Nephron progenitor cell (in vitro differentiated cells): ENCODE measurements at regions not wholly inside any gene's neighbourhood (a gene's known extent, or its start where the extent isn't known, plus 50 kb on each side); places are given as distances from the start of the nearest gene placed in this dataset.

ENCODE experiments used
- DNase-seq: peaks from one replicate; pipeline ENCODE4 v3.0.0; 2021
- H3K27ac Mint-ChIP-seq: 2 replicates; pipeline ENCODE4 v1.8.0; 2021; ENCODE audit warnings: mild to moderate bottlenecking, moderate library complexity, mixed read lengths
- H3K27me3 Mint-ChIP-seq: 2 replicates; pipeline ENCODE4 v1.8.0; 2021; ENCODE audit warnings: mild to moderate bottlenecking, low read depth, mixed read lengths; ENCODE audit not compliant: poor library complexity
- H3K36me3 Mint-ChIP-seq: 2 replicates; pipeline ENCODE4 v1.8.0; 2021; ENCODE audit warnings: low read depth, mixed read lengths
- H3K4me1 Mint-ChIP-seq: 2 replicates; pipeline ENCODE4 v1.8.0; 2021; ENCODE audit warnings: mixed read lengths
- H3K4me3 Mint-ChIP-seq: 2 replicates; pipeline ENCODE4 v1.8.0; 2021; ENCODE audit warnings: mild to moderate bottlenecking, moderate library complexity, mixed read lengths
- H3K9me3 Mint-ChIP-seq: 2 replicates; pipeline ENCODE4 v1.8.0; 2021; ENCODE audit warnings: mild to moderate bottlenecking, moderate library complexity, mixed read lengths
- TF ChIP-seq, protein P1 (sequence below): fragments of 200-600 bp; sonication (generic); IDR thresholded peaks from 2 replicates; pipeline ENCODE4 v1.5.0; 2021; ENCODE audit warnings: antibody characterized with exemption

DNA sequence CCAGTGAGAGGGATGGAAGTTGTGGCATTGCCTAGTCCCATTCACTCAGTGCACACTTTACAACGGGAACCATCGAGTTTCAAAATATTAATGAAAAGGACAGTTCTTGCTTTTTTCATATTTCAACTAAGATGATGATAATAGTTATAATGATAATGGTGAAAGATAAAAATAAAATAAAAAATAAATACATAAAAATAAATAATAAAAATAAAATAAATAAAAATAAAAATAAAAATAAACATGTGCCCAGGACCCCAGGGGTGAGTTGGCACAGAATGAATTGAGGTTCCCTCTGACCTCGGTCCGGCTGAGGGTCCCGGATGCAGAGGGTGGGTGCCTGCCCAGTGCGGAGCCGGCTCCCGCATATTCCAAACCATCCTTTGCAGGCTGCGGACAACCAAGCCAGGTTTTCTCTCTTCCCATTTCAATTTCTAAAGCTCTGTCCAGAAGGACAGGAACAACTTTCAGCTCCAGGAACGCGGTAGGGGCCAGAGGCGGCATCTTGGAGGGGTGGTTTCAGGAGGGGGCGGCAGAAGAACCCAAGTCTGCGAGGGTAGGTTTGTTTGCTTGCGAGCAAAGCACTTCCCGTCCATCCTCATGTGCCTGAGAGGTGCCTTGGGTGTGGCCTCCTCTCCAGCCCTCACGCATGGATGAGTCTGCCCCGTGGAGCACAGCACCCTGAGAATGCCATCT lies 236.8 kb downstream of the DLL1 start:
- DNase-seq = no peak
- no peak overlapping the region for H3K27ac Mint-ChIP-seq
- H3K4me3 Mint-ChIP-seq = no peak overlapping the region
- TF ChIP-seq, protein P1, sequence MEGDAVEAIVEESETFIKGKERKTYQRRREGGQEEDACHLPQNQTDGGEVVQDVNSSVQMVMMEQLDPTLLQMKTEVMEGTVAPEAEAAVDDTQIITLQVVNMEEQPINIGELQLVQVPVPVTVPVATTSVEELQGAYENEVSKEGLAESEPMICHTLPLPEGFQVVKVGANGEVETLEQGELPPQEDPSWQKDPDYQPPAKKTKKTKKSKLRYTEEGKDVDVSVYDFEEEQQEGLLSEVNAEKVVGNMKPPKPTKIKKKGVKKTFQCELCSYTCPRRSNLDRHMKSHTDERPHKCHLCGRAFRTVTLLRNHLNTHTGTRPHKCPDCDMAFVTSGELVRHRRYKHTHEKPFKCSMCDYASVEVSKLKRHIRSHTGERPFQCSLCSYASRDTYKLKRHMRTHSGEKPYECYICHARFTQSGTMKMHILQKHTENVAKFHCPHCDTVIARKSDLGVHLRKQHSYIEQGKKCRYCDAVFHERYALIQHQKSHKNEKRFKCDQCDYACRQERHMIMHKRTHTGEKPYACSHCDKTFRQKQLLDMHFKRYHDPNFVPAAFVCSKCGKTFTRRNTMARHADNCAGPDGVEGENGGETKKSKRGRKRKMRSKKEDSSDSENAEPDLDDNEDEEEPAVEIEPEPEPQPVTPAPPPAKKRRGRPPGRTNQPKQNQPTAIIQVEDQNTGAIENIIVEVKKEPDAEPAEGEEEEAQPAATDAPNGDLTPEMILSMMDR = no peak
- peaks cover 16% of the 10 kb centered on the region for H3K9me3 Mint-ChIP-seq
- peaks cover 21% of the 10 kb centered on the region for H3K4me1 Mint-ChIP-seq
- no peaks in the 10 kb centered on the region for H3K36me3 Mint-ChIP-seq
- peaks cover 21% of the 10 kb centered on the region for H3K27me3 Mint-ChIP-seq

DNA sequence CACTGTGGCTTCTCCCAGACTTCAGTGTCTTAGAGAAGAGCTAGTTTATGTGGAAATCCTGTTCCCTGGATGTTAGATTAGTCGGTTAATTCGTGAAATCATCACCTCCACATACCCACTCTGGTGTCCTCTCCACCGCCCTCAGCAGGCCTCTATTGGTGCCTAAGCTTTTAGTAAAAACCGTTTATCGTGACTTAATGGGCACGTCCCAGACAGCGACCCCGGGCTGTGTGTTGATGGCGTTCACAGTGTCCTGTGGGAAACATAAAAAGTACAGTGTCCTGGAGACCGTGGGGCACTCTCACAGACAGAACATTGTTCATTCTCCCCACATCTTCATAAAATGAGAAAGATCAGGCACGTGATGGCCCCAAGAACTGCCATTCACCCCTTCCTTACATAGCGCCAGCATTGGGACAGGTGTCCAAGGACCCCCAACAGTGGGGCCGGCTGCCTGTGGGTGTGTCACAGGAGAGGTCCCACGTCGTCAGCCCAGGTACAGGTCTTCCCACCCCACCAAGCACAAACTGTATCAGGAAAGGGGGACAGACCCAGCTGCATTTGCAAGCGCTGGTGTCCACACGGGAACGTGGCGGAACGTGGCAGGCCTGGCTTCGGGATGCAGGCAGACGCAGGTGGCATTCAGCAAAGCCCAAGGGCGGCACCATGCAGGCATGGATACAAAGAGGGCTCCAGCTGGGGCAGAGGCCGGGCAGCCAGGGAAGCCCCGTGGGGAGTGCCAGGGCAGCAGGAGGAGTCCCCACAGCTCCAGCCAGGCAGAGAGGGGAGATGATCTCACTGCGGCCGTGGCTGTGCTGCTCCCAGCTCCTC lies 237.7 kb downstream of the DLL1 start:
- no peak for DNase-seq
- H3K27me3 Mint-ChIP-seq = peaks cover 16% of the 10 kb centered on the region
- peaks cover 16% of the 10 kb centered on the region for H3K9me3 Mint-ChIP-seq
- H3K27ac Mint-ChIP-seq = no peak overlapping the region
- H3K36me3 Mint-ChIP-seq = no peaks in the 10 kb centered on the region
- H3K4me1 Mint-ChIP-seq = peaks cover 25% of the 10 kb centered on the region
- no peak overlapping the region for H3K4me3 Mint-ChIP-seq
- TF ChIP-seq, protein P1 = no peak

DNA sequence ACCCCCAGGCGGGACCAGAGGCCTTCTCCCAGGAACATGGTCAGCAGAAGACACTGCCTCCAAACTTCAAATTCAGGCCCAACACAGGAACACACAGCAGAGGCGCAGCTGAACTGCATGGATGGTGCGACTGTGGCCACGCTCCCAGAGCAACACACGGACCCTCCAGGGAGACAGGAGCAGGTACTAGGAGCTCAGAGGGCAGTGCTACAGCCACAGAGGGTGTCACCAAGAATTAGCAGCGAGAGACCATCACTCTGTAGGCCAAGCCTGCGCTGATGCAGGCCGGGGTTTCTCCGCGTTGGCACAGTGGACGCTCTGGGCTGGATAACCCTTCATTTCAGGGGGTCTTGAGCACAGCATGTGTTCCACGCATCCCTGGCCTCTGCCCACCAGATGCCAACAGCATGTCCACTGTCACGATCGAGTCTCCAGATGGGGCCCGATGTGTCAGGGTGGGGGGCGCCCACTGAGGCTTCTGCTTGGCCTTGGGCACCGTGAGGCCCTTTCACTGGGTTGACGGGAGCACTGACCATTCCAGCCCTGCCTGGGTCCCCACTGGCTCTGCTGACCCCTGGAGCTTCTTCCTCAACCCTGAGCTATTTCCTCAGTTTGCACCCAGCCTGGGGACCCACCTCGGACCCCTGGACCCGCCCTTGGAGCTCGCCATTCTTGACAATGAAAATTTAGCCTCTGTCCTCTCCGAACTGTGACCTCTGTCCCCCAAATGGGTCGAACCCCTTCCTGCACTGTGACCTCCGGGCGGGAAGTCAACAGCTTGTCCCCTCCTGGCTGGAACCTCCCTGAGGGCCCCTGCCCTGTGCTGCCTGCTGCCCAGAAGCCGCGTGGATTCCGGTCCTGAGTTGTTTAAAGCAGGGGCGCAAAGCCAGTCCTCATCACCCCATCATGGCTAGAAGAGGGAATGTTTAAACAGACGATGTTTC lies 239.4 kb downstream of the DLL1 start:
- H3K9me3 Mint-ChIP-seq = peaks cover 16% of the 10 kb centered on the region
- TF ChIP-seq, protein P1 = no peak
- H3K4me1 Mint-ChIP-seq = peaks cover 25% of the 10 kb centered on the region
- peaks cover 8% of the 10 kb centered on the region for H3K27me3 Mint-ChIP-seq
- H3K4me3 Mint-ChIP-seq = no peak overlapping the region
- DNase-seq = no peak
- no peaks in the 10 kb centered on the region for H3K36me3 Mint-ChIP-seq
- H3K27ac Mint-ChIP-seq = no peak overlapping the region

DNA sequence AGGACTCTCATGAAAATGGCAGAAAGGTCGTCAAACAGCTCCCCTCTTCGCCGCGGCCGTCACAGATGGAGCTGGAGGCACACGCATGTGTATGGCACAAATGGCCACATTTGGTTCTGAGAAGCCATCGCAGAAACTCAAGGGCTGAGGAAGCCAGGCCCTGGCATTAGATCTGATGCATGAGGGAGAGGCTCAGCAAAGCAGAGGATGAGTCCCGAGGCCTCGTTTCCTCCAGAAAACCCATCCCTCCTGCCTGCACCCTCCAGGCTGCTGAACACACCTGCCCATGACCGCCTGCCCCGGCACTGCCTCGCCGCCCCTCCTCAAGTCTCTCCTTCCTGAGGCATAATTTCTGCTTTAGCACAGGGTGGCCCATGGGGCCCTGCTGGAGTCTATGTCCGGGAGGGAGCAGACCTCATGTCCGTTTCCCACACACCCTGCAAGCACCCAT lies 240.3 kb downstream of the DLL1 start:
- H3K4me1 Mint-ChIP-seq = peaks cover 25% of the 10 kb centered on the region
- TF ChIP-seq, protein P1 = no peak
- H3K27me3 Mint-ChIP-seq = peaks cover 3% of the 10 kb centered on the region
- no peak overlapping the region for H3K4me3 Mint-ChIP-seq
- no peak for DNase-seq
- no peaks in the 10 kb centered on the region for H3K36me3 Mint-ChIP-seq
- H3K9me3 Mint-ChIP-seq = peaks cover 16% of the 10 kb centered on the region
- no peak overlapping the region for H3K27ac Mint-ChIP-seq

DNA sequence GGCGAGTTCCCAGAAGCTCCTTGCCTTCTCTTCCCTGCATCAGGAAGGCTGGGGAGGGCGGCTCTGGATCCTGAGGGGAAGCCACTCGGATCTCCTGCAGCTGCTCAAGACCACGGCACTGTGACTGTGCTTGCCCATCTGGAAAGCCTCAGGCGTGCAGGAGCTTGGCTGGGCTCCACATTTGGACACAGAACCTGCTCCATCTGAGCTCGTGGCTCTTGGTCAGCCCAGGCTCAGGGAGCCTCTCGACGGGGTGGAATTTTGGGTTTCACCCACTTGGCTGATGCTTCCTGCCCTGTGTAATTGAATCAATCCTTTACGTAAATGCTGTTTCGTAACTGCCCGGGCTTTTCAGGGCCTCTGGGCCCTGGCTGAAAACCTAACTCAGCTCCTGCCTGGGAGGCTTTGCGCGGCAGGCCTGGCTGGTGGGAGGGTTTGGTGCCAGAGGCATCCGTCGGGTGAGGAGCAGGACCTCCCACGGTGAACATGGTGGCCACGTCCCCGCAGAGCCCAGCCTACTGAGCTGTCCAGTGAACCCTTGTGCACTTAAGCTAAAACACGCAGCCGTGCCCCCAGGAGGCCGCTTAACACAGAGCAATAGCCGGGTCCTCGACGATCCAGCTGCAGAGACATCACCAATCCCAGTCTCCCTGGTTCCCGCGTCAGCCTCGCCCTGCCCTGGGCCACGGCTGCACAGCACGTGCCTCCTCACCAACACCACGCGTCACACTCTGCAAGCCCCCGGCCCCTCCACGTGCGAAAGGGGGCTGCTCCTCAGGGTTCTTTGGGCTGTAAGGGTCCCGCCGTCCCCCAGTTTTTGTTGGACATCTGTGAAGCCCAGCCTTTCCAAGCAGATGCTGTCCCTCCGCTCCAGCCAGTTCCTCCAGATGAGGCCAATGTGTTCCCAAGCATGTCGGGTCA lies 241.0 kb downstream of the DLL1 start:
- peaks cover 3% of the 10 kb centered on the region for H3K27me3 Mint-ChIP-seq
- peaks cover 13% of the 10 kb centered on the region for H3K9me3 Mint-ChIP-seq
- TF ChIP-seq, protein P1 = no peak
- no peaks in the 10 kb centered on the region for H3K36me3 Mint-ChIP-seq
- no peak overlapping the region for H3K27ac Mint-ChIP-seq
- H3K4me1 Mint-ChIP-seq = peaks cover 25% of the 10 kb centered on the region
- no peak overlapping the region for H3K4me3 Mint-ChIP-seq
- no peak for DNase-seq
